ENCODE measurements at regions not wholly inside any gene's neighbourhood (a gene's known extent, or its start where the extent isn't known, plus 50 kb on each side); places are given as distances from the start of the nearest gene placed in this dataset.

DNA sequence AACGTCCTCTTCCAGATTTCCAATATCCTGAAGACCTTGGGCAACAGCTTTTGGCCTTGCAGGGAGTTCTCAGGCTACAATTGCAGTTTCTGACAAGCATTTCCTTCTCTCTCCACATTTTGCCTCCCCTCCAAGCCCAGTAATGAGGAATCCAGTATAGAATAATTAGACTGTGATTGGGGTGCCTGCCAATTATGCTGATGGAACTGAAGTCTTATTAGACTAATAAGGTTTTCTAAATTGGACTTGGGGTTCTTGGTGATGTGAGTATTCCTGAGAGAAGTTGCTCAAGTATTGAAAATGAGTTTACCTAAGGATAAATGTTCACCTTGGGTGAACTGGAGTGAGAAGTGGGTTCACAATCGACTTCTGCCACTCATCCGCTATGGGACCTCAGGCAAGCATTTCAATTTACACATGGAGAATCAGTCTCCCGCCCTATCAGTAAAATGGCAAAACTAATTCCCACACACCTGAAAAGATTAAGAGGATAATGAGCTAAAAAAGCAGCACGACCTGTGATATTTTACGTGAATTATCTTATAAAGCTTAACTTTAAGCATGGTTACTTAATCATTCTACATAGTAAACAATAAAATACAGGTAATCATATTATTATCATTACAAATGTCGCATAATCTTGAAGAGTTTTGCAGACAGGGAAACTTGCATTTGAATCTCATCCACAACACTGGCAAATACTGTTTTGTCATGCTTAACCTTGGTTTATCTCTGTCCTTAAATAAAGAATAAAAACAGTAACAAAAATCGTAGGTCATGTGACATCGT, 628.0 kb downstream of the TMEM114 start:
- TF ChIP-seq, protein P1, sequence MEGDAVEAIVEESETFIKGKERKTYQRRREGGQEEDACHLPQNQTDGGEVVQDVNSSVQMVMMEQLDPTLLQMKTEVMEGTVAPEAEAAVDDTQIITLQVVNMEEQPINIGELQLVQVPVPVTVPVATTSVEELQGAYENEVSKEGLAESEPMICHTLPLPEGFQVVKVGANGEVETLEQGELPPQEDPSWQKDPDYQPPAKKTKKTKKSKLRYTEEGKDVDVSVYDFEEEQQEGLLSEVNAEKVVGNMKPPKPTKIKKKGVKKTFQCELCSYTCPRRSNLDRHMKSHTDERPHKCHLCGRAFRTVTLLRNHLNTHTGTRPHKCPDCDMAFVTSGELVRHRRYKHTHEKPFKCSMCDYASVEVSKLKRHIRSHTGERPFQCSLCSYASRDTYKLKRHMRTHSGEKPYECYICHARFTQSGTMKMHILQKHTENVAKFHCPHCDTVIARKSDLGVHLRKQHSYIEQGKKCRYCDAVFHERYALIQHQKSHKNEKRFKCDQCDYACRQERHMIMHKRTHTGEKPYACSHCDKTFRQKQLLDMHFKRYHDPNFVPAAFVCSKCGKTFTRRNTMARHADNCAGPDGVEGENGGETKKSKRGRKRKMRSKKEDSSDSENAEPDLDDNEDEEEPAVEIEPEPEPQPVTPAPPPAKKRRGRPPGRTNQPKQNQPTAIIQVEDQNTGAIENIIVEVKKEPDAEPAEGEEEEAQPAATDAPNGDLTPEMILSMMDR (IDR thresholded peaks at IDR 0.05) = no peak
- no peak for TF ChIP-seq POLR2AphosphoS5 (IDR thresholded peaks at IDR 0.05)
- no peak for TF ChIP-seq POLR2A (IDR thresholded peaks at IDR 0.05)
